ENCODE measurements at regions not wholly inside any gene's neighbourhood (a gene's known extent, or its start where the extent isn't known, plus 50 kb on each side); places are given as distances from the start of the nearest gene placed in this dataset.
A peak's percentile ranks its signal among the peaks of the same experiment; 100 is the strongest.

DNA sequence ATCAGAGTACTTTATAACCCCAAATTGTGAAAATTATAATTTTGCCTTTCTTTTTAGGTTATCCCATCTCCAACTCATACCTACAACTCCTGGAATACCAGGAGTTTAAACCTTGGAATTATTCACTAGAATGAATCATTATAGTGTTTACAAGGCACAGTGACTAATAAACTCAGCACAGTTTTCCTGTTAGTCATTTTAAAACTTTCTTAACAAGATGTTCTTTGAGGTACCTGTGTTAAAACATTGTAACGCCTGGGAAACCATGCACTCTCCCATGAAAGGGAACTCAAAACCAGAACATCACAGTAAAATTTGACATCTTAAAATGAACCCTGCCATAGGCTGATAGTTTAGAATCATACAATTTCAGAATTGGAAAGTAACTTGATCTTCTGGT, 132.4 kb upstream of the OSTN start:
- H3K4me3 ChIP-seq (ENCODE audit: low read depth, low read length), result no peak overlapping the region
- DNase-seq (ENCODE audit: low read depth), result peak; percentile 39
- no peak for TF ChIP-seq CTCF (conservative IDR thresholded peaks at IDR 0.05; ENCODE audit: low read depth, low read length)

DNA sequence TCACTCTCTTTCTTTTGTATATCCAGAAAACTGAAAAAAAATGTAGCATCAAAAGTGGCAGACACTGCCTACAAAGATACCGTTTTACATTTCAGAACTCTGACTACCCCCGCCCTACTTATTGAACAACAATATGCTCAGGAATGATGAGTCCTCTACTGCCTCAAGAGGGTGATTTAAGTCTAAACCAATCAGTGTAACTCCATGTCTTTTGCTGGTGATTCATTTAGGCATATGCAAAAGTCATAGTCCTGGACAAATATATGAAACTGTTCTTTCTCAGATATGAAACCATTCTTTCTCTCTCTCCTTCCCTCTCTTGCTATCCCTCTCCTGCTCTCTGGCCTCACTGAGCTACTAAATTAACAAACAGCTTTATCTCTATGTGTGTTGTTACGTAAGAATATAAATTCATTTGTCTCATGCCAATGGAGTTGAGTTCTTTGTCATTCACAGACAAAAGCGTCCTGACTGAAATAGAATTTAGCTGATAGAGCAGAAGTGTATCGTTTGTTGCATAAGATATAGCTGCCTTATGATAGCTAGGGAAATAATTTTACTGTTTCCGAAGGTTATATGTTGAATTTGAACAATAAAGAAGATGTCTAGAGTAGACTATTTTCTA, 133.7 kb upstream of the OSTN start:
- no peak for TF ChIP-seq CTCF (conservative IDR thresholded peaks at IDR 0.05; ENCODE audit: low read depth, low read length)
- no peak overlapping the region for H3K4me3 ChIP-seq (ENCODE audit: low read depth, low read length)
- peak; percentile 65 for DNase-seq (ENCODE audit: low read depth)

- H3K4me3 ChIP-seq (ENCODE audit: low read depth, low read length), result no peak overlapping the region
- TF ChIP-seq CTCF (conservative IDR thresholded peaks at IDR 0.05; ENCODE audit: low read depth, low read length), result peak; percentile 45
- DNase-seq (ENCODE audit: low read depth), result peak; percentile 56
These were observed 148.0 kb upstream of the OSTN start for GRCh38 chr3:191051037-191051436.

- no peak for TF ChIP-seq CTCF (conservative IDR thresholded peaks at IDR 0.05; ENCODE audit: low read depth, low read length)
- H3K4me3 ChIP-seq (ENCODE audit: low read depth, low read length), result no peak overlapping the region
- DNase-seq (ENCODE audit: low read depth), result peak; percentile 7
These were observed 151.1 kb upstream of the OSTN start for GRCh38 chr3:191047930-191048329.

GRCh38 chr3:191030929-191031328, 168.1 kb upstream of the OSTN start:
- DNase-seq (ENCODE audit: low read depth), result no peak
- no peak for TF ChIP-seq CTCF (conservative IDR thresholded peaks at IDR 0.05; ENCODE audit: low read depth, low read length)
- no peak overlapping the region for H3K4me3 ChIP-seq (ENCODE audit: low read depth, low read length)

DNA sequence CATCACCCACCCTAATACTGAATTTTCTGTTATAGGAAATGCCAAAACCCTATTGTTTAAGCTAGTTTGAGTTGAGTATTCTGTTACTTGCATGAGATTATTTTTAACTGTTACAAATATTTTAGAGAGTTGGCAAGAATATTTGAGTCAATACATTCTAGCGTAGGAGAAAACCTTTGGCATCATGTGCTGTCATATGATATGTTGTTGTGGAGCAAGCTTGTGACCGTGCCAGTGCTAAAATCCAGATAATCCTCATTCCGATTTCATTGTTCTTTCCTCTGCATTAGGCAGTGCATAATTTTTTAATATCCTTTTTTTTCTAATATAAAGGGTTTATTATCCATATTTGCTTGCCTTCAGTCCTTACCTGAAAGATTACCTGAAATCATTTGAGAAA, 168.0 kb upstream of the GMNC start:
- no peak overlapping the region for H3K4me3 ChIP-seq (ENCODE audit: low read depth, low read length)
- no peak for TF ChIP-seq CTCF (conservative IDR thresholded peaks at IDR 0.05; ENCODE audit: low read depth, low read length)
- DNase-seq (ENCODE audit: low read depth), result no peak

GRCh38 chr3:191026746-191027145, 164.3 kb upstream of the GMNC start:
- DNase-seq (ENCODE audit: low read depth), result no peak
- TF ChIP-seq CTCF (conservative IDR thresholded peaks at IDR 0.05; ENCODE audit: low read depth, low read length), result no peak
- no peak overlapping the region for H3K4me3 ChIP-seq (ENCODE audit: low read depth, low read length)
